ENCODE measurements at regions not wholly inside any gene's neighbourhood (a gene's known extent, or its start where the extent isn't known, plus 50 kb on each side); places are given as distances from the start of the nearest gene placed in this dataset.

DNA sequence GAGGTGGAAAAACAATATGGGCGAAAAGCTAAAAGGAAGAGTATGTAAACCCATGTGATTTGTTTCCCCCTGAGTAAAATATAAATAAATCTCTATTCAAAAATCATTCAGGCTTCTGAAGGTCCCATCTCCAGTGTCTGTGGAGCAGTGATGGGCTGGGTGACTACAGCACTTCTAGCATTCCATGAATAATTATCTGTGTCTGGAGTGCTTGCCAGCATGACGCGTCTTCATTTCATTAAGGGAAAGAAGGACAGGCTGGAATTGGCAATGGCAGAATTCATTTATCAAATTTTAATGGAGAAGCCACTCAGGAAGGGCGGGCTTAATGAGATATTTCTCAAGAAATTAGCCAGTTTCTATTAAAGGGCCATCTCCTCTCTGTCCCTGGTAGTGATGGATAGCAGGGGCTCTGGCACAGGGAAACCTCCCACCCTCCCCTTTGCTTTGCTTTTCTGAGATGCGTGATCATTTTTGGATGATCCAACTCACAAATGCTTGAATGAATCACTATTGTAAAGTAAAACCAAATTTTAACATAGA, 916.3 kb upstream of the SEL1L start:
- no peak for DNase-seq
- H3K9ac ChIP-seq (ENCODE audit: insufficient read depth, low read length, poor library complexity, severe bottlenecking): no peak overlapping the region
- no peaks in the 10 kb centered on the region for H3K79me2 ChIP-seq (ENCODE audit: insufficient read depth, low read length)
- H3K36me3 Mint-ChIP-seq: no peaks in the 10 kb centered on the region
- no peaks in the 10 kb centered on the region for H3K36me3 ChIP-seq (replicated peaks in 1 of 2; ENCODE audit: control insufficient read depth in 1 of 2, insufficient read depth in 2 of 2, low read length in 2 of 2)
- H3K4me1 ChIP-seq (ENCODE audit: control insufficient read depth in 1 of 2, insufficient read depth in 2 of 2, low read length in 2 of 2): no peaks in the 10 kb centered on the region
- H3K9me3 Mint-ChIP-seq: peaks cover 0 to 6% (median 1%) of the 10 kb centered on the region in 7 donors
- H3K27ac Mint-ChIP-seq: no peak overlapping the region
- H2AFZ ChIP-seq (ENCODE audit: insufficient read depth, low read depth, low read length, poor library complexity, severe bottlenecking): no peak overlapping the region
- no peak overlapping the region for H3K27ac ChIP-seq (ENCODE audit: low read depth in 1 of 2, low read length in 2 of 2)
- no peak overlapping the region for H3K4me2 ChIP-seq (replicated peaks; ENCODE audit: extremely low read depth, low read length, poor library complexity, severe bottlenecking)
- intact Hi-C loops (cut with micrococcal nuclease): no loop called here
- H3K4me3 ChIP-seq (replicated peaks in 1 of 3; ENCODE audit: low read depth in 2 of 3, low read length in 3 of 3): no peak overlapping the region
- H3K4me3 Mint-ChIP-seq: no peak overlapping the region
- H4K20me1 ChIP-seq (ENCODE audit: insufficient read depth, low read length): no peaks in the 10 kb centered on the region
- peaks cover 4 to 9% of the 10 kb centered on the region in 2 donors for H3K9me3 ChIP-seq (replicated peaks in 1 of 2; ENCODE audit: control insufficient read depth in 1 of 2, insufficient read depth in 1 of 2, low read length in 2 of 2)
- H3K4me1 Mint-ChIP-seq: no peaks in the 10 kb centered on the region
- peaks cover 0 to 3% (median 0%) of the 10 kb centered on the region in 3 donors for H3K27me3 Mint-ChIP-seq (ENCODE audit: low read depth in 3 of 3)
- TF ChIP-seq, protein P1, sequence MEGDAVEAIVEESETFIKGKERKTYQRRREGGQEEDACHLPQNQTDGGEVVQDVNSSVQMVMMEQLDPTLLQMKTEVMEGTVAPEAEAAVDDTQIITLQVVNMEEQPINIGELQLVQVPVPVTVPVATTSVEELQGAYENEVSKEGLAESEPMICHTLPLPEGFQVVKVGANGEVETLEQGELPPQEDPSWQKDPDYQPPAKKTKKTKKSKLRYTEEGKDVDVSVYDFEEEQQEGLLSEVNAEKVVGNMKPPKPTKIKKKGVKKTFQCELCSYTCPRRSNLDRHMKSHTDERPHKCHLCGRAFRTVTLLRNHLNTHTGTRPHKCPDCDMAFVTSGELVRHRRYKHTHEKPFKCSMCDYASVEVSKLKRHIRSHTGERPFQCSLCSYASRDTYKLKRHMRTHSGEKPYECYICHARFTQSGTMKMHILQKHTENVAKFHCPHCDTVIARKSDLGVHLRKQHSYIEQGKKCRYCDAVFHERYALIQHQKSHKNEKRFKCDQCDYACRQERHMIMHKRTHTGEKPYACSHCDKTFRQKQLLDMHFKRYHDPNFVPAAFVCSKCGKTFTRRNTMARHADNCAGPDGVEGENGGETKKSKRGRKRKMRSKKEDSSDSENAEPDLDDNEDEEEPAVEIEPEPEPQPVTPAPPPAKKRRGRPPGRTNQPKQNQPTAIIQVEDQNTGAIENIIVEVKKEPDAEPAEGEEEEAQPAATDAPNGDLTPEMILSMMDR (IDR thresholded peaks at IDR 0.05): no peak
- 80% methylated on average over 1 of the region's 5 CpGs for WGBS (ENCODE audit: insufficient coverage)
- H3K27me3 ChIP-seq (ENCODE audit: control insufficient read depth in 2 of 2, insufficient read depth in 2 of 2, low read length in 2 of 2): no peaks in the 10 kb centered on the region

DNA sequence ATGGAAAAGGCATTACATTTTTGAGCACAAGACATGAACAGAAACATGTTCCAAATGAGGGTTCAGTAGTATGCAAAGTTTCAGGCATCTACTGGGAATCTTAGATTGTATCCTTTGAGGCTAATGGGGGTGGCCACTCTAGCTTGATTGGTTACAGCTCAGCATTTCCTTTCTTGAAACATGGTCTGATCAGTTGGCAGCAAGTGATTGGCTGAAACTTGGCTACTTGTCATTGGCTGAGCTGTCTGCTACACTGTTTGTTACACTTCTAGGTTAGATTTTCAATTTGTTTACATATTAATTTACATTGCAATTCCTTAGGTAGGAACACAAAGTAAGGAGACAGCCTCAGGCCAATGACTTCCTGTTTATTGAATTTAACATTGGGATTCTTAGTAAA, 918.0 kb upstream of the SEL1L start:
- TF ChIP-seq, protein P1 (IDR thresholded peaks at IDR 0.05): no peak
- Histone ChIP-seq H3K79me2 (ENCODE audit: insufficient read depth, low read length) (no peaks in the 10 kb centered on the region), H3K9me3 (replicated peaks in 1 of 2; ENCODE audit: control insufficient read depth in 1 of 2, insufficient read depth in 1 of 2, low read length in 2 of 2) (peaks cover 4 to 9% of the 10 kb centered on the region in 2 donors), H3K4me3 (replicated peaks in 1 of 3; ENCODE audit: low read depth in 2 of 3, low read length in 3 of 3) (no peak overlapping the region), H2AFZ (ENCODE audit: insufficient read depth, low read depth, low read length, poor library complexity, severe bottlenecking) (no peak overlapping the region), H3K4me2 (replicated peaks; ENCODE audit: extremely low read depth, low read length, poor library complexity, severe bottlenecking) (no peak overlapping the region), H4K20me1 (ENCODE audit: insufficient read depth, low read length) (no peaks in the 10 kb centered on the region), H3K36me3 (replicated peaks in 1 of 2; ENCODE audit: control insufficient read depth in 1 of 2, insufficient read depth in 2 of 2, low read length in 2 of 2) (no peaks in the 10 kb centered on the region), H3K27ac (ENCODE audit: low read depth in 1 of 2, low read length in 2 of 2) (no peak overlapping the region), H3K27me3 (ENCODE audit: control insufficient read depth in 2 of 2, insufficient read depth in 2 of 2, low read length in 2 of 2) (no peaks in the 10 kb centered on the region), H3K4me1 (ENCODE audit: control insufficient read depth in 1 of 2, insufficient read depth in 2 of 2, low read length in 2 of 2) (no peaks in the 10 kb centered on the region), H3K9ac (ENCODE audit: insufficient read depth, low read length, poor library complexity, severe bottlenecking) (no peak overlapping the region)
- intact Hi-C loops (cut with micrococcal nuclease): no loop called here
- no peak overlapping the region for H3K4me3 Mint-ChIP-seq
- H3K4me1 Mint-ChIP-seq: no peaks in the 10 kb centered on the region
- peaks cover 0 to 6% (median 1%) of the 10 kb centered on the region in 7 donors for H3K9me3 Mint-ChIP-seq
- no peak for DNase-seq
- no peak overlapping the region for H3K27ac Mint-ChIP-seq
- H3K27me3 Mint-ChIP-seq (ENCODE audit: low read depth in 3 of 3): peaks cover 0 to 3% (median 0%) of the 10 kb centered on the region in 3 donors
- H3K36me3 Mint-ChIP-seq: no peaks in the 10 kb centered on the region

Measured in CD14-positive monocyte (primary cell).